ENCODE measurements at regions not wholly inside any gene's neighbourhood (a gene's known extent, or its start where the extent isn't known, plus 50 kb on each side); places are given as distances from the start of the nearest gene placed in this dataset.
"Not testable (repeated sequence)": the region's sequence is repeated elsewhere in the genome, so short reads cannot be mapped to it uniquely, and the experiment has no call there.

- not testable (repeated sequence) for TF ChIP-seq ZNF274 (IDR thresholded peaks at IDR 0.05; ENCODE audit: low read depth, low read length); SUZ12 (IDR thresholded peaks at IDR 0.05; ENCODE audit: extremely low read depth, insufficient read depth, insufficient read length)
Measured at GRCh38 chr6:135110261-135110781, 55.7 kb upstream of the HBS1L start.

All from NT2/D1 (cell line).